NCI-H345 treated with DMSO at 0.1 percent for 48 hours (cell line): ENCODE measurements at regions not wholly inside any gene's neighbourhood (a gene's known extent, or its start where the extent isn't known, plus 50 kb on each side); places are given as distances from the start of the nearest gene placed in this dataset.
A peak's percentile ranks its signal among the peaks of the same experiment; 100 is the strongest.

Source experiments
- DNase-seq: peaks from one replicate; lab custom pipeline; 2025; ENCODE audit not compliant: unreplicated experiment; lab: John Stamatoyannopoulos, UW

- DNase-seq: no peak
Observed at GRCh38 chr14:71273366-71273765, 366.1 kb downstream of the PCNX1 start.

- no peak for DNase-seq
Observed at GRCh38 chr14:71284048-71284447, 376.8 kb downstream of the PCNX1 start.

DNA sequence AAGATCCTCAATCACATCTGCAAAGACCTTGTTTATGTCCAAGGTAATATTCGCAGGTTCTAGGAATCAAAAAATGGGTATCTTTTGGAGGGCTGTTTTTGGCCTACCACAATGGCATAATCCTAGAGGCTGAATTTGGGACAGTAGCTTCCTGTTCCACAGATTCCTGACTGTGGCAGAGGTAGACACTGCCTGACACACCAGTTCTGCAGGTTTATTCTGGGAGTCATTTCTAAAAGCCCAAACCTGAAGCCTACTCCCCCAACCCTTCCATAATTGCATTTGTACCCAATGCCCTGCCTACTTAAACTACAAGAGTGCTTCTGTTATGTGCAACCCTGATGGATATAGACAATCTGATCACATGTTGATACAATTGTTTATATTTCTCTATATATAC is 378.9 kb downstream of the PCNX1 start:
- DNase-seq: no peak

DNA sequence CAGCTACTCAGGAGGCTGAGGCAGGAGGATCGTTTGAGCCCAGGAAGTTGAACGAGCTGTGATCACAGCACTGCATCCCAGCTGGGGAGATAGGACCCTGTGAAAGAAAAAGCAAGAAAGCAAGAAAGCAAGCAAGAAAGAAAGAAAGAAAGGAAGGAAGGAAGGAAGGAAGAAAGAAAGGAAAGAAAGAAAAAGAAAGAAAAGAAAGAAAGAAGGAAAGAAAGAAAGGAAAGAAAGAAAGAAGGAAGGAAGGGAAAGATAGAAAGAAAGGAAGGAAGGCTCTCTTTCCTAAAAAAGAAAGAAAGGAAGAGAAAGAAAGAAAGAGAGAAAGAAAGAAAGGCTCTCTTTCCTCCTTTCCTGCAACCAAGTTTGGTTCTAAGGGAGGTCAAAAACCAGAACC is 380.3 kb downstream of the PCNX1 start:
- DNase-seq: no peak

DNA sequence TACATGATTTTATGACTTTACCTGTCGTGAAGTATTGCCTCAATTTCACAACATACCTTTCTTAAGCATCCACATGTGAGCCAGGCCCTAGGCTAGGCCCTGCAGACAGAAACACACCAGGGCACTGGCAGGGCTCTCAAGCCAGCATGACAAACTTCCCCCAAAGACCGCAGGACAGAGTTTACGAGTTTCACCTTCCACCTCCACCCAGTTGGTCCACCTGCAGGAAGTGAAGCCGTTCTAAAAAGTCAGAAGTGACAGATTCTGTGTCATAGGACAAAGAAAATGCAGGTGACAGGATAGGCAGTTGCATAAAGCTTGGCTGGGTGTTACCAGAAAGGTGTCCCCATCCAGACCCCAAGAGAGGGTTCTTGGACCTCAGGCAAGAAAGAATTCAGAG is 382.3 kb downstream of the PCNX1 start:
- no peak for DNase-seq

DNA sequence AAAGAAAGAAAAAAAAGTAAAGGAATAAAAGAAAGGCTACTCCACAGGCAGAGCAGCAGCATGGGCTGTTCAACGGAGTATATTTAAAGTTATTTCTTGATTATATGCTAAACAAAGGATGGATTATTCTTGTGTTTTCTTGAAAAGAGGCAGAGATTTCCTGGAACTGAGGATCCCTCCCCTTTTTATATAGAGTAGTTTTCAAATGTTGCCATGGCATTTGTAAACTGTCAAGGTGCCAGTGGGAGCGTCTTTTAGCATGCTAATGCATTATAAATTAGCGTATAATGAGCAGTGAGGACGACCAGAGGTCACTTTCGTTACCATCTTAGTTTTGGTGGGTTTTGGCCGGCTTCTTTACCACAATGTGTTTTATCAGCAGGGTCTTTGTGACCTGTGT is 383.0 kb downstream of the PCNX1 start:
- DNase-seq: no peak

- DNase-seq: no peak
Observed at GRCh38 chr14:71290960-71291466, 383.8 kb downstream of the PCNX1 start.

GRCh38 chr14:71296184-71296583 is 388.9 kb downstream of the PCNX1 start:
- DNase-seq: no peak

DNA sequence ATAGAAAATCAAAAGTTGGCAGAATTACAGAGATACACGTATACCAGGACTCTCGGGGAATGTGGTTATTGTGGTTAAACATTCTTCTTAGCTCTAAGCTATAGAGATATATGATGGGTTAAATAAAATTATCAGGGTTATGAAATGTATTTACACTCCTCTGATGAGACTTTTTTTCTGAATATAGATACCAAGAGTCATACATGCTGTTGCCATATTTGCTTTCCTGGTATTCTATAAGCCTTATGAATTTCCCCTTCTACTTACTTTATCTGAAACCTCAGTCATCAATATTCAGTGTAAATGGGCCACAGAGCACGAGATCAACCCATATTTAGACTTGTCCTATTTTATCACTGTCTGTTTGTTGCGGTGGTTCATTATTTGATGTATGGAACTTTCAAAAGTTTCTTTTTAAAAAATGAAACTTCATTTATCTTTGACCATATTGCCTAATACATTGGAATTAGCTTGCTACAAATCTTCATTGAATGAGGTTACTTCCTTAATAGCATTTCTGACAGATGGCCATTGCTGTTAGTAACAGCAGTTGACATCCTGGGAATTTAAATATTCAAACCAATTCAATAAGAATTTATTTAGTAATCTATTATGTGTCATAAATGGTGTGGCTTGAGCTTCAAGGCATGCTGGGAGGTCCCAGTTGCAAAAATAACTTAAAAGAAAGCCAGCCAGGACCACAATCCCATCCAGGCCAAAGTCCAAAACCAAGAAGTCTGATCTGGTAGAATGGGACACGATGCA is 393.5 kb downstream of the PCNX1 start:
- no peak for DNase-seq

DNA sequence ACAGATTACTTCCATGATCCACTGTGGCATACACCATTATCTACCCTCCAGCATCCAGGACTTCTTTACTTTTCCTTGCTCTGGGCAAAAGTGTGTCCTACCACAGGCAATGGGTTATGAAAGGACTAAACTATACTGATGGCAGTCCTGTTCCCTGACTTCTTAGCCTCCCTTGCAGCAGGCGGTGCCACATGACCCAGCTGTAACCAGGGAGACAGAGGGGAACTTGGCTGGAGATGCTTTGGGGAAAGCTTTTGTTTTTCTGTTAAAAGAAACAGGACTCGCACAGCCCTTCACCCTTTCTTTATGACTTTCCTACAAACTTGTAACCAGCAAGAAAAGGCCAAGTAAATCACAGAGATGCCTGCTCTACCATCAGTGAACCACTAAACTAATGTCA is 394.4 kb downstream of the PCNX1 start:
- no peak for DNase-seq

- DNase-seq: no peak
Observed at GRCh38 chr14:71304690-71305089, 397.4 kb downstream of the PCNX1 start.

GRCh38 chr14:71308671-71309070 is 401.4 kb downstream of the PCNX1 start:
- DNase-seq: no peak

GRCh38 chr14:71309756-71310155 is 402.5 kb downstream of the PCNX1 start:
- no peak for DNase-seq

- no peak for DNase-seq
Observed at GRCh38 chr14:71311061-71311460, 403.8 kb downstream of the PCNX1 start.

DNA sequence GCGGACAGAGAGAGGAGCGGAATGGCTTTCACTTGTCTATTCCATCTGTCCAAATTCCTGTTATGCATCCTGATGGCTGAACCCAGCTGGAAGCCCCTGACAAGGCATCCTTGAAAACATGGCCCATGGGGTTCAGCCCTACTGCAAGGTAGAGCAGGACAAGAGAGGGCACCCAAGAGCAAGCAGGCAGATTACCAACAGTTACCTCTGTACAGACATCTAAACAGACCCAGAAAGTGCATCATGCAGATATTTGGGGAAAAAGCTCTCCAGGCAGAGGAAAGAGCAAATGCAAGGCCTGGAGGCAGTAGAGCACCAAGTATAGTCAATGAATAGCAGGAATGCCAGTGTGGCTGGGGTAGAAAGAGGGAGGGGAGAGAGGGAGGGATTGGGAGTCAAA is 407.5 kb downstream of the PCNX1 start:
- no peak for DNase-seq

DNA sequence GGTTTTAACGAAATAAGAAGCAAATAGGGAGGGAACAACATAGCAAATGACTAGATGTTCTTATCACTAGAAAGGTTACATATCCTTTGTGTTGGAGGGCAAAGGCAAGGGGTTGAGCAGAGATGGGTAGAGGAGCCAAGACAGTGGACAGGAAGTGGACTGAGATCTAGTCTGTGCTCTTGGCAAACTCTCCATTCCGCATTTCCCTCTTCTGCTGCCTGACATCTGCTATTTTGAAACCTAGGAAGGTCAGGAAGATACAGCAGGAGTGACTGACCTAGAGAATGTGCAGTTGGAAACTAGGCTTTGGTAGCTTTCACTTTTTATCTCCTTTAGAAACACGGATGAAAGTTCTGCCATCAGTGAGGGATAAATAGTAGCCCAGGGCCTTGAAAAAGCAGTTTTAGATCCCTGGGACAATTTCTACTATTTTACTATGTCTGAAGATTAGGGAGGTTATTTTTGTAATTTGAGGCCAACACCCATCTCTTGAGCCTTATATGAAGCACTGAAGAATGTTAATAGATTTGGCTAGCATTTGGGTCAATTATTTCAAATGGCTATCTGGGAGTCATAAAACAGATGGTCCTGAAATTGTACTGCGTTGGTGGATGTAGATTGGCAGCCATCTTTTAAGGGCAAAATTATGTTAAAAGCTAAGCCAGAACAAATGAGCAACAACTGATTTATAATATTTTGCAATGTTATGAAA is 410.3 kb downstream of the PCNX1 start:
- DNase-seq: no peak

- no peak for DNase-seq
Observed at GRCh38 chr14:71318097-71318459, 410.8 kb downstream of the PCNX1 start.

GRCh38 chr14:71319666-71320065 is 412.4 kb downstream of the PCNX1 start:
- no peak for DNase-seq

DNA sequence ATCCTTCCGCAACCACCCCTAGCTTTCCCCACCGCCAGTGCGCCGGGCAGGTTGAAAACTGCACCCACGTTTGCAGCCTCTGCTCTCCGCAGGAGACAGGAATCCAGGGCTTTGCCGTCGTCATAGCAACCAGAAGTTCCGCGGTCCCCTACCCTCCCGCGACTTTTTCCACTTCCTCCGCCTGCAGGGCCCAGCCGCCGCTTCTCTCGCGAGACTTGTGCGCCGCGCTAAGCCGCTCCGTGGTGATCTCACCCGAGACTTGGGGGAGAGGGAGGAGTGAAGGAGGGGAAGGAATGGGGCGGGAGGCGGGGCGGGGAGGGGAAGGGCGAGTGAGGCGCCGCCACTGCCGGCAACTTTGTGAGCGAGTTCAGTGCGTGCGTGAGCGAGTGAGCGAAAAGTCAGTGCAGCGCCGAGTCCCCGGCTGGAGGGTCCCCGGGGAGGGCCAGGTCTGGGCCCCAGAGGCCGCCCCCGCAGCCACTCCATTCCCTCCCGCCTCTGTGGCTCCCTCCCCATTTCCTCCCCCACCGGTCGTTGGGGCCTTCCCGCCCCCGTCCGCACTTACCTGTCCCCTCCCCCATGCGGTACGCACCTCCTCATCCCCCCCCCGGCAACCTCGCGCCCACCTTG is 413.0 kb downstream of the PCNX1 start, which contains the start of gene SIPA1L1:
Gene SIPA1L1 (plus strand): TSS at position 370 of the 627 bp plus-strand sequence.
- peak; percentile 98 for DNase-seq

GRCh38 chr14:71320734-71321573 is 413.7 kb downstream of the PCNX1 start:
- DNase-seq: peak; percentile 19
